K562 (cell line): ENCODE measurements at regions not wholly inside any gene's neighbourhood (a gene's known extent, or its start where the extent isn't known, plus 50 kb on each side); places are given as distances from the start of the nearest gene placed in this dataset.

ENCODE experiments used
- BRCA1 ChIP-seq, 2 experiments: fragments of 450-650 bp in 1 of 2; sonication (generic) in 1 of 2; formaldehyde crosslinking in 1 of 2; IDR thresholded peaks; 2 replicates each; pipeline versions ENCODE4 v1.5.0 to v1.6.1; 2017 to 2020; ENCODE audit warnings: mild to moderate bottlenecking in 1 of 2, missing genetic modification reagents in 1 of 2
- CCAR2 ChIP-seq: fragments of 200-400 bp; formaldehyde crosslinking; IDR thresholded peaks from 2 replicates; pipeline ENCODE4 v1.6.1; 2017; ENCODE audit warnings: mild to moderate bottlenecking, low read depth, low read length
- FOSL1 ChIP-seq: fragments of 200-800 bp; sonication (Bioruptor generic); conservative IDR thresholded peaks from 2 replicates; pipeline ENCODE4 v1.6.1; 2016; ENCODE audit warnings: missing genetic modification characterization, missing compliant biosample characterization
- L3MBTL2 ChIP-seq: fragments of 450-650 bp; IDR thresholded peaks from 2 replicates; pipeline ENCODE4 v1.6.1; 2016; ENCODE audit warnings: mild to moderate bottlenecking, moderate library complexity
- NCOR1 ChIP-seq: fragments of 450-650 bp; IDR thresholded peaks from 2 replicates; pipeline ENCODE4 v1.6.1; 2016; ENCODE audit warnings: mild to moderate bottlenecking, moderate library complexity
- POLR2A ChIP-seq: fragments of 450-650 bp; conservative IDR thresholded peaks from 2 replicates; pipeline ENCODE4 v1.6.1; 2016
- RB1 ChIP-seq: fragments of 450-650 bp; IDR thresholded peaks from 2 replicates; pipeline ENCODE4 v1.6.1; 2017; ENCODE audit warnings: low read depth, mild to moderate bottlenecking
- RBM14 ChIP-seq: fragments of 200-400 bp; formaldehyde crosslinking; IDR thresholded peaks from 2 replicates; pipeline ENCODE4 v1.6.1; 2018; ENCODE audit warnings: low read depth, mild to moderate bottlenecking, low read length, moderate library complexity, borderline replicate concordance; ENCODE audit not compliant: insufficient read depth
- SMC3 ChIP-seq: conservative IDR thresholded peaks from 2 replicates; pipeline ENCODE4 v1.6.1; 2011; ENCODE audit warnings: low read depth, low read length, improper control_type of control experiment; ENCODE audit not compliant: insufficient read depth
- TBL1XR1 ChIP-seq, 2 experiments: IDR thresholded peaks; 2 replicates each; pipeline ENCODE4 v1.6.1; 2012; ENCODE audit warnings: improper control_type of control experiment in 2 of 2, low read length in 2 of 2, mild to moderate bottlenecking in 1 of 2
- TEAD1 ChIP-seq, 2 experiments: fragments of 450-650 bp in 1 of 2; sonication (generic) in 1 of 2; formaldehyde crosslinking; IDR thresholded peaks; 2 replicates each; pipeline versions ENCODE4 v1.4.0 to v1.8.0; 2020 to 2022; ENCODE audit warnings: mild to moderate bottlenecking in 2 of 2, missing genetic modification reagents in 1 of 2
- ZC3H11A ChIP-seq: IDR thresholded peaks from 2 replicates; pipeline ENCODE4 v1.6.1; 2012; ENCODE audit warnings: low read depth, low read length, improper control_type of control experiment

- TF ChIP-seq RBM14, result no peak
- TF ChIP-seq L3MBTL2, result no peak
- no peak for TF ChIP-seq RB1
- TF ChIP-seq TBL1XR1 (IDR thresholded peaks at IDR 0.05; ENCODE audit: low read length in 2 of 2), result no peak
- no peak for TF ChIP-seq CCAR2
- no peak for TF ChIP-seq ZC3H11A
- no peak for TF ChIP-seq BRCA1 (IDR thresholded peaks at IDR 0.05)
- TF ChIP-seq BRCA1 (CRISPR knock-in tag; IDR thresholded peaks at IDR 0.05), result no peak
- no peak for TF ChIP-seq TEAD1 (CRISPR knock-in tag; IDR thresholded peaks at IDR 0.05)
- TF ChIP-seq NCOR1, result no peak
- no peak for TF ChIP-seq POLR2A
- TF ChIP-seq FOSL1 (tag), result no peak
- TF ChIP-seq SMC3, result no peak
These were observed 276.3 kb upstream of the DNAJC19 start for GRCh38 chr3:181265750-181266333.
